Ascending aorta (tissue), 2 donors: ENCODE measurements at regions not wholly inside any gene's neighbourhood (a gene's known extent, or its start where the extent isn't known, plus 50 kb on each side); places are given as distances from the start of the nearest gene placed in this dataset.
A peak's percentile ranks its signal among the peaks of the same experiment; 100 is the strongest.

ENCODE experiments used
- DNase-seq, 2 donors: peaks; one replicate each; pipeline ENCODE4 v3.0.0-alpha.2; 2019; ENCODE audit warnings: low spot score in 2 of 2
- H3K27ac ChIP-seq, 2 donors: fragments of 200-600 bp; sonication (generic); one replicate each; pipeline ENCODE4 v1.5.1; 2016 to 2017; ENCODE audit warnings: mild to moderate bottlenecking in 1 of 2
- H3K27me3 ChIP-seq: fragments of 200-600 bp; sonication (generic); one replicate; pipeline ENCODE4 v1.5.1; 2017
- H3K36me3 ChIP-seq, 2 donors: fragments of 200-600 bp; sonication (generic); one replicate each; pipeline ENCODE4 v1.5.1; 2016
- H3K4me1 ChIP-seq, 2 donors: fragments of 200-600 bp; sonication (generic); one replicate each; pipeline ENCODE4 v1.5.1; 2016 to 2017; ENCODE audit warnings: mild to moderate bottlenecking in 1 of 2
- H3K4me3 ChIP-seq, 2 donors: fragments of 200-600 bp; sonication (generic); one replicate each; pipeline ENCODE4 v1.5.1; 2016 to 2017; ENCODE audit warnings: mild to moderate bottlenecking in 1 of 2
- H3K9me3 ChIP-seq, 2 donors: fragments of 200-600 bp; sonication (generic); one replicate each; pipeline ENCODE4 v1.5.1; 2016
- CTCF ChIP-seq, 3 experiments: fragments of 200-600 bp in 2 of 3; fragments of 450-650 bp in 1 of 3; sonication (generic) in 2 of 3; IDR thresholded peaks; one replicate each; pipeline ENCODE4 v1.5.1; 2016 to 2019; ENCODE audit warnings: antibody characterized with exemption in 3 of 3, mild to moderate bottlenecking in 1 of 3, moderate library complexity in 1 of 3
- intact Hi-C: fragments of 100-400 bp; cut with DNase I; formaldehyde crosslinking; loops from one replicate; pipeline ENCODE4 v1.15.1; 2023

GRCh38 chr10:59068581-59069191 is 107.8 kb upstream of the PHYHIPL start:
- no peak for TF ChIP-seq CTCF (IDR thresholded peaks at IDR 0.05)
- intact Hi-C loops = no loop called here
- H3K36me3 ChIP-seq = no peaks in the 10 kb centered on the region
- no peaks in the 10 kb centered on the region for H3K27me3 ChIP-seq
- H3K4me3 ChIP-seq = no peak overlapping the region
- H3K27ac ChIP-seq = no peak overlapping the region
- DNase-seq = no peak
- no peaks in the 10 kb centered on the region for H3K9me3 ChIP-seq
- no peaks in the 10 kb centered on the region for H3K4me1 ChIP-seq

- no peak overlapping the region for H3K4me3 ChIP-seq
- no peak for TF ChIP-seq CTCF (IDR thresholded peaks at IDR 0.05)
- no peak overlapping the region for H3K27ac ChIP-seq
- H3K36me3 ChIP-seq = no peaks in the 10 kb centered on the region
- H3K27me3 ChIP-seq = no peaks in the 10 kb centered on the region
- H3K4me1 ChIP-seq = peaks cover 0 to 10% of the 10 kb centered on the region in 2 donors
- intact Hi-C loops = no loop called here
- DNase-seq = no peak
- H3K9me3 ChIP-seq = no peaks in the 10 kb centered on the region
Measured at GRCh38 chr10:59072038-59072437, 104.4 kb upstream of the PHYHIPL start.

- Histone ChIP-seq H3K9me3 (no peaks in the 10 kb centered on the region), H3K27me3 (no peaks in the 10 kb centered on the region), H3K4me3 (no peak overlapping the region), H3K36me3 (no peaks in the 10 kb centered on the region), H3K4me1 (peaks cover 2 to 23% of the 10 kb centered on the region in 2 donors), H3K27ac (no peak overlapping the region)
- intact Hi-C loops = no loop called here
- TF ChIP-seq CTCF (IDR thresholded peaks at IDR 0.05) = no peak
- no peak for DNase-seq
Measured at GRCh38 chr10:59073456-59074053, 102.9 kb upstream of the PHYHIPL start.

GRCh38 chr10:59075576-59075975 is 100.9 kb upstream of the PHYHIPL start:
- intact Hi-C loops = loop anchor here (5.0 kb wide), 3 partner anchors 102 to 312 kb away; partner anchors contain the start of gene PHYHIPL
- no peaks in the 10 kb centered on the region for H3K9me3 ChIP-seq
- DNase-seq = no peak
- no peak for TF ChIP-seq CTCF (IDR thresholded peaks at IDR 0.05)
- no peaks in the 10 kb centered on the region for H3K36me3 ChIP-seq
- peaks cover 2 to 36% of the 10 kb centered on the region in 2 donors for H3K4me1 ChIP-seq
- H3K4me3 ChIP-seq = no peak overlapping the region
- H3K27me3 ChIP-seq = no peaks in the 10 kb centered on the region
- H3K27ac ChIP-seq = peak overlapping the region; percentile 82 to 86

GRCh38 chr10:59077855-59078254 is 98.6 kb upstream of the PHYHIPL start:
- Histone ChIP-seq H3K9me3 (no peaks in the 10 kb centered on the region), H3K27ac (peak overlapping the region; percentile 82 to 86), H3K27me3 (no peaks in the 10 kb centered on the region), H3K36me3 (no peaks in the 10 kb centered on the region), H3K4me3 (no peak overlapping the region), H3K4me1 (peaks cover 8 to 48% of the 10 kb centered on the region in 2 donors)
- intact Hi-C loops = loop anchor here (2.0 to 5.0 kb wide), 5 partner anchors 71 to 309 kb away; partner anchors contain the start of gene PHYHIPL
- no peak for DNase-seq
- no peak for TF ChIP-seq CTCF (IDR thresholded peaks at IDR 0.05)
